ENCODE measurements at regions not wholly inside any gene's neighbourhood (a gene's known extent, or its start where the extent isn't known, plus 50 kb on each side); places are given as distances from the start of the nearest gene placed in this dataset.

GRCh38 chr12:88743946-88744685, 163.8 kb upstream of the KITLG start:
- H3K9ac ChIP-seq (ENCODE audit: low read length in 5 of 5), result no peak overlapping the region
- no peak overlapping the region for H3K4me3 ChIP-seq (ENCODE audit: low read depth in 1 of 5, low read length in 5 of 5)

GRCh38 chr12:88737838-88738472, 157.7 kb upstream of the KITLG start:
- H3K27me3 ChIP-seq (ENCODE audit: control insufficient read depth in 5 of 5, insufficient read depth in 4 of 5, low read length in 5 of 5), result no peaks in the 10 kb centered on the region
- H3K27ac ChIP-seq (ENCODE audit: low read depth, low read length), result no peak overlapping the region
- no peak overlapping the region for H3K4me3 ChIP-seq (ENCODE audit: low read depth in 1 of 5, low read length in 5 of 5)
- H3K9ac ChIP-seq (ENCODE audit: low read length in 5 of 5), result no peak overlapping the region
- H3K4me1 ChIP-seq (ENCODE audit: control insufficient read depth in 5 of 5, insufficient read depth in 5 of 5, low read length in 5 of 5), result no peaks in the 10 kb centered on the region
- no peaks in the 10 kb centered on the region for H3K36me3 ChIP-seq (ENCODE audit: control insufficient read depth in 5 of 5, insufficient read depth in 5 of 5, low read length in 5 of 5)
- H3K9me3 ChIP-seq (ENCODE audit: control insufficient read depth in 5 of 5, low read length in 5 of 5), result no peaks in the 10 kb centered on the region

More at GRCh38 chr12:88743946-88744685, 163.8 kb upstream of the KITLG start:
- H3K27ac ChIP-seq (ENCODE audit: low read depth, low read length), result no peak overlapping the region
- H3K4me1 ChIP-seq (ENCODE audit: control insufficient read depth in 5 of 5, insufficient read depth in 5 of 5, low read length in 5 of 5), result no peaks in the 10 kb centered on the region
- H3K27me3 ChIP-seq (ENCODE audit: control insufficient read depth in 5 of 5, insufficient read depth in 4 of 5, low read length in 5 of 5), result no peaks in the 10 kb centered on the region
- no peaks in the 10 kb centered on the region for H3K9me3 ChIP-seq (ENCODE audit: control insufficient read depth in 5 of 5, low read length in 5 of 5)
- H3K36me3 ChIP-seq (ENCODE audit: control insufficient read depth in 5 of 5, insufficient read depth in 5 of 5, low read length in 5 of 5), result no peaks in the 10 kb centered on the region

- H3K4me1 ChIP-seq (ENCODE audit: control insufficient read depth in 5 of 5, insufficient read depth in 5 of 5, low read length in 5 of 5), result no peaks in the 10 kb centered on the region
Observed at GRCh38 chr12:88736031-88736430, 155.8 kb upstream of the KITLG start.

GRCh38 chr12:88733008-88733407, 152.7 kb upstream of the KITLG start:
- no peak overlapping the region for H3K9ac ChIP-seq (ENCODE audit: low read length in 5 of 5)
- H3K27me3 ChIP-seq (ENCODE audit: control insufficient read depth in 5 of 5, insufficient read depth in 4 of 5, low read length in 5 of 5), result no peaks in the 10 kb centered on the region
- no peaks in the 10 kb centered on the region for H3K36me3 ChIP-seq (ENCODE audit: control insufficient read depth in 5 of 5, insufficient read depth in 5 of 5, low read length in 5 of 5)
- H3K4me1 ChIP-seq (ENCODE audit: control insufficient read depth in 5 of 5, insufficient read depth in 5 of 5, low read length in 5 of 5), result no peaks in the 10 kb centered on the region
- no peaks in the 10 kb centered on the region for H3K9me3 ChIP-seq (ENCODE audit: control insufficient read depth in 5 of 5, low read length in 5 of 5)
- no peak overlapping the region for H3K27ac ChIP-seq (ENCODE audit: low read depth, low read length)
- no peak overlapping the region for H3K4me3 ChIP-seq (ENCODE audit: low read depth in 1 of 5, low read length in 5 of 5)

More at GRCh38 chr12:88736031-88736430, 155.8 kb upstream of the KITLG start:
- no peak overlapping the region for H3K27ac ChIP-seq (ENCODE audit: low read depth, low read length)
- H3K36me3 ChIP-seq (ENCODE audit: control insufficient read depth in 5 of 5, insufficient read depth in 5 of 5, low read length in 5 of 5), result no peaks in the 10 kb centered on the region
- no peak overlapping the region for H3K9ac ChIP-seq (ENCODE audit: low read length in 5 of 5)
- H3K27me3 ChIP-seq (ENCODE audit: control insufficient read depth in 5 of 5, insufficient read depth in 4 of 5, low read length in 5 of 5), result no peaks in the 10 kb centered on the region
- no peak overlapping the region for H3K4me3 ChIP-seq (ENCODE audit: low read depth in 1 of 5, low read length in 5 of 5)
- no peaks in the 10 kb centered on the region for H3K9me3 ChIP-seq (ENCODE audit: control insufficient read depth in 5 of 5, low read length in 5 of 5)

GRCh38 chr12:88729196-88729595, 148.9 kb upstream of the KITLG start:
- H3K27ac ChIP-seq (ENCODE audit: low read depth, low read length), result no peak overlapping the region
- H3K4me3 ChIP-seq (ENCODE audit: low read depth in 1 of 5, low read length in 5 of 5), result no peak overlapping the region
- no peak overlapping the region for H3K9ac ChIP-seq (ENCODE audit: low read length in 5 of 5)
- H3K27me3 ChIP-seq (ENCODE audit: control insufficient read depth in 5 of 5, insufficient read depth in 4 of 5, low read length in 5 of 5), result no peaks in the 10 kb centered on the region
- H3K4me1 ChIP-seq (ENCODE audit: control insufficient read depth in 5 of 5, insufficient read depth in 5 of 5, low read length in 5 of 5), result no peaks in the 10 kb centered on the region
- H3K9me3 ChIP-seq (ENCODE audit: control insufficient read depth in 5 of 5, low read length in 5 of 5), result no peaks in the 10 kb centered on the region
- no peaks in the 10 kb centered on the region for H3K36me3 ChIP-seq (ENCODE audit: control insufficient read depth in 5 of 5, insufficient read depth in 5 of 5, low read length in 5 of 5)

- H3K9me3 ChIP-seq (ENCODE audit: control insufficient read depth in 5 of 5, low read length in 5 of 5), result no peaks in the 10 kb centered on the region
- H3K9ac ChIP-seq (ENCODE audit: low read length in 5 of 5), result no peak overlapping the region
- no peaks in the 10 kb centered on the region for H3K4me1 ChIP-seq (ENCODE audit: control insufficient read depth in 5 of 5, insufficient read depth in 5 of 5, low read length in 5 of 5)
- no peaks in the 10 kb centered on the region for H3K27me3 ChIP-seq (ENCODE audit: control insufficient read depth in 5 of 5, insufficient read depth in 4 of 5, low read length in 5 of 5)
- no peak overlapping the region for H3K27ac ChIP-seq (ENCODE audit: low read depth, low read length)
- H3K4me3 ChIP-seq (ENCODE audit: low read depth in 1 of 5, low read length in 5 of 5), result no peak overlapping the region
- no peaks in the 10 kb centered on the region for H3K36me3 ChIP-seq (ENCODE audit: control insufficient read depth in 5 of 5, insufficient read depth in 5 of 5, low read length in 5 of 5)
Observed at GRCh38 chr12:88726806-88727720, 146.8 kb upstream of the KITLG start.

GRCh38 chr12:88725592-88726143, 145.4 kb upstream of the KITLG start:
- Histone ChIP-seq H3K9me3 (ENCODE audit: control insufficient read depth in 5 of 5, low read length in 5 of 5) (no peaks in the 10 kb centered on the region), H3K27me3 (ENCODE audit: control insufficient read depth in 5 of 5, insufficient read depth in 4 of 5, low read length in 5 of 5) (no peaks in the 10 kb centered on the region), H3K36me3 (ENCODE audit: control insufficient read depth in 5 of 5, insufficient read depth in 5 of 5, low read length in 5 of 5) (no peaks in the 10 kb centered on the region), H3K9ac (ENCODE audit: low read length in 5 of 5) (no peak overlapping the region), H3K4me3 (ENCODE audit: low read depth in 1 of 5, low read length in 5 of 5) (no peak overlapping the region), H3K27ac (ENCODE audit: low read depth, low read length) (no peak overlapping the region), H3K4me1 (ENCODE audit: control insufficient read depth in 5 of 5, insufficient read depth in 5 of 5, low read length in 5 of 5) (no peaks in the 10 kb centered on the region)

- Histone ChIP-seq H3K27ac (ENCODE audit: low read depth, low read length) (no peak overlapping the region), H3K27me3 (ENCODE audit: control insufficient read depth in 5 of 5, insufficient read depth in 4 of 5, low read length in 5 of 5) (no peaks in the 10 kb centered on the region), H3K9me3 (ENCODE audit: control insufficient read depth in 5 of 5, low read length in 5 of 5) (no peaks in the 10 kb centered on the region), H3K36me3 (ENCODE audit: control insufficient read depth in 5 of 5, insufficient read depth in 5 of 5, low read length in 5 of 5) (no peaks in the 10 kb centered on the region), H3K4me1 (ENCODE audit: control insufficient read depth in 5 of 5, insufficient read depth in 5 of 5, low read length in 5 of 5) (no peaks in the 10 kb centered on the region), H3K9ac (ENCODE audit: low read length in 5 of 5) (no peak overlapping the region), H3K4me3 (ENCODE audit: low read depth in 1 of 5, low read length in 5 of 5) (no peak overlapping the region)
Observed at GRCh38 chr12:88723219-88723618, 142.9 kb upstream of the KITLG start.

- Histone ChIP-seq H3K4me1 (ENCODE audit: control insufficient read depth in 5 of 5, insufficient read depth in 5 of 5, low read length in 5 of 5) (peaks cover 0 to 5% (median 0%) of the 10 kb centered on the region in 5 donors), H3K4me3 (ENCODE audit: low read depth in 1 of 5, low read length in 5 of 5) (no peak overlapping the region), H3K27ac (ENCODE audit: low read depth, low read length) (no peak overlapping the region), H3K9me3 (ENCODE audit: control insufficient read depth in 5 of 5, low read length in 5 of 5) (no peaks in the 10 kb centered on the region), H3K36me3 (ENCODE audit: control insufficient read depth in 5 of 5, insufficient read depth in 5 of 5, low read length in 5 of 5) (no peaks in the 10 kb centered on the region), H3K9ac (ENCODE audit: low read length in 5 of 5) (no peak overlapping the region), H3K27me3 (ENCODE audit: control insufficient read depth in 5 of 5, insufficient read depth in 4 of 5, low read length in 5 of 5) (no peaks in the 10 kb centered on the region)
Observed at GRCh38 chr12:88720785-88721650, 140.7 kb upstream of the KITLG start.
